ENCODE measurements at regions not wholly inside any gene's neighbourhood (a gene's known extent, or its start where the extent isn't known, plus 50 kb on each side); places are given as distances from the start of the nearest gene placed in this dataset.

- no peak for TF ChIP-seq CTCF (conservative IDR thresholded peaks at IDR 0.05 in 1 of 2, IDR thresholded peaks at IDR 0.05 in 1 of 2; ENCODE audit: extremely low read depth in 1 of 2, insufficient read depth in 1 of 2, low read depth in 1 of 2, low read length in 2 of 2)
- no peak for TF ChIP-seq EZH2 (IDR thresholded peaks at IDR 0.05; ENCODE audit: borderline replicate concordance, low read length)
Observed at GRCh38 chr14:21820631-21821030, 147.0 kb upstream of the OR4E1 start.
